Ishikawa (cell line): ENCODE measurements at regions not wholly inside any gene's neighbourhood (a gene's known extent, or its start where the extent isn't known, plus 50 kb on each side); places are given as distances from the start of the nearest gene placed in this dataset.

Experiments used
- CREB1 ChIP-seq: IDR thresholded peaks from 2 replicates; pipeline ENCODE4 v1.6.1; 2012; ENCODE audit warnings: low read depth
- EGR1 ChIP-seq: IDR thresholded peaks from 2 replicates; pipeline ENCODE4 v1.6.1; 2012
- EP300 ChIP-seq: IDR thresholded peaks from 2 replicates; pipeline ENCODE4 v1.6.1; 2012; ENCODE audit warnings: borderline replicate concordance
- NFIC ChIP-seq: IDR thresholded peaks from 2 replicates; pipeline ENCODE4 v1.6.1; 2012
- RAD21 ChIP-seq: IDR thresholded peaks from 2 replicates; pipeline ENCODE4 v1.6.1; 2012; ENCODE audit warnings: low read depth
- YY1 ChIP-seq: IDR thresholded peaks from 2 replicates; pipeline ENCODE4 v1.6.1; 2012; ENCODE audit warnings: low read depth
- ZBTB7A ChIP-seq: IDR thresholded peaks from 2 replicates; pipeline ENCODE4 v1.6.1; 2012; ENCODE audit warnings: low read depth
- TF ChIP-seq, protein P1 (sequence below): IDR thresholded peaks from 2 replicates; pipeline ENCODE4 v1.6.1; 2012; ENCODE audit warnings: low read depth, mild to moderate bottlenecking
- TF ChIP-seq, protein P2 (sequence below): IDR thresholded peaks from 2 replicates; pipeline ENCODE4 v1.6.1; 2012
- TF ChIP-seq, protein P3 (sequence below): IDR thresholded peaks from 2 replicates; pipeline ENCODE4 v1.6.1; 2012

DNA sequence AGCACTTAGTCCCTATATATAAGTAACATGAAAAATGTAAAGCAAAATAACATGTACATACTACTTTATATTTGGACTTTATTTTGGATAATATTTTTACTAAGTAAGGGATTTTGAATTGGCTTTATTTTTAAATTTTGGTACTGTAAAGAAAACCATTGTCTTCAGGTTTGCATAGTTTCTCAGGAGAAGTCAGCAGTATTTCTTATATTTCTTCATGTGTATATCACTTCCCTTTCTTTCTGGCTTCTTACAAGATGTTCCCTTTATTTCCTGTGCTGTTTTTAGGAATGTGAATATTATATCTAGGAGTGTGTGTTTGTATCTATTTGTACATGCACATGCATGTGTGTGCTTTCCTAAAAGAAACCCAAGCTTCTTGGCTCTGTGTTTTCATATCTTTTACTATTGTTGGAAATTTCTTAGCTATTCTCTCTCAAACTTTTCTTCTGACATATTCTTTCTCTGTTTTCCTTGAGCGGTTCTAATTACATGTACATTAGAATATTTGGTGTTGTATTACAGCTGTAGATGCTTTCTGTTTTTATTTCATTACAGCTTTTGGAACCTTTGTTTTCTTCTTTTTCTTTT, 1549.7 kb upstream of the ACVR2A start:
- TF ChIP-seq, protein P1, sequence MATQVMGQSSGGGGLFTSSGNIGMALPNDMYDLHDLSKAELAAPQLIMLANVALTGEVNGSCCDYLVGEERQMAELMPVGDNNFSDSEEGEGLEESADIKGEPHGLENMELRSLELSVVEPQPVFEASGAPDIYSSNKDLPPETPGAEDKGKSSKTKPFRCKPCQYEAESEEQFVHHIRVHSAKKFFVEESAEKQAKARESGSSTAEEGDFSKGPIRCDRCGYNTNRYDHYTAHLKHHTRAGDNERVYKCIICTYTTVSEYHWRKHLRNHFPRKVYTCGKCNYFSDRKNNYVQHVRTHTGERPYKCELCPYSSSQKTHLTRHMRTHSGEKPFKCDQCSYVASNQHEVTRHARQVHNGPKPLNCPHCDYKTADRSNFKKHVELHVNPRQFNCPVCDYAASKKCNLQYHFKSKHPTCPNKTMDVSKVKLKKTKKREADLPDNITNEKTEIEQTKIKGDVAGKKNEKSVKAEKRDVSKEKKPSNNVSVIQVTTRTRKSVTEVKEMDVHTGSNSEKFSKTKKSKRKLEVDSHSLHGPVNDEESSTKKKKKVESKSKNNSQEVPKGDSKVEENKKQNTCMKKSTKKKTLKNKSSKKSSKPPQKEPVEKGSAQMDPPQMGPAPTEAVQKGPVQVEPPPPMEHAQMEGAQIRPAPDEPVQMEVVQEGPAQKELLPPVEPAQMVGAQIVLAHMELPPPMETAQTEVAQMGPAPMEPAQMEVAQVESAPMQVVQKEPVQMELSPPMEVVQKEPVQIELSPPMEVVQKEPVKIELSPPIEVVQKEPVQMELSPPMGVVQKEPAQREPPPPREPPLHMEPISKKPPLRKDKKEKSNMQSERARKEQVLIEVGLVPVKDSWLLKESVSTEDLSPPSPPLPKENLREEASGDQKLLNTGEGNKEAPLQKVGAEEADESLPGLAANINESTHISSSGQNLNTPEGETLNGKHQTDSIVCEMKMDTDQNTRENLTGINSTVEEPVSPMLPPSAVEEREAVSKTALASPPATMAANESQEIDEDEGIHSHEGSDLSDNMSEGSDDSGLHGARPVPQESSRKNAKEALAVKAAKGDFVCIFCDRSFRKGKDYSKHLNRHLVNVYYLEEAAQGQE, result no peak
- TF ChIP-seq RAD21 (no peak), EGR1 (no peak), EP300 (no peak), YY1 (no peak), ZBTB7A (no peak), NFIC (no peak), CREB1 (no peak)
- TF ChIP-seq, protein P2, sequence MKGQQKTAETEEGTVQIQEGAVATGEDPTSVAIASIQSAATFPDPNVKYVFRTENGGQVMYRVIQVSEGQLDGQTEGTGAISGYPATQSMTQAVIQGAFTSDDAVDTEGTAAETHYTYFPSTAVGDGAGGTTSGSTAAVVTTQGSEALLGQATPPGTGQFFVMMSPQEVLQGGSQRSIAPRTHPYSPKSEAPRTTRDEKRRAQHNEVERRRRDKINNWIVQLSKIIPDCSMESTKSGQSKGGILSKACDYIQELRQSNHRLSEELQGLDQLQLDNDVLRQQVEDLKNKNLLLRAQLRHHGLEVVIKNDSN, result no peak
- TF ChIP-seq, protein P3, sequence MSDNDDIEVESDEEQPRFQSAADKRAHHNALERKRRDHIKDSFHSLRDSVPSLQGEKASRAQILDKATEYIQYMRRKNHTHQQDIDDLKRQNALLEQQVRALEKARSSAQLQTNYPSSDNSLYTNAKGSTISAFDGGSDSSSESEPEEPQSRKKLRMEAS, result no peak
